ENCODE measurements at regions not wholly inside any gene's neighbourhood (a gene's known extent, or its start where the extent isn't known, plus 50 kb on each side); places are given as distances from the start of the nearest gene placed in this dataset.

DNA sequence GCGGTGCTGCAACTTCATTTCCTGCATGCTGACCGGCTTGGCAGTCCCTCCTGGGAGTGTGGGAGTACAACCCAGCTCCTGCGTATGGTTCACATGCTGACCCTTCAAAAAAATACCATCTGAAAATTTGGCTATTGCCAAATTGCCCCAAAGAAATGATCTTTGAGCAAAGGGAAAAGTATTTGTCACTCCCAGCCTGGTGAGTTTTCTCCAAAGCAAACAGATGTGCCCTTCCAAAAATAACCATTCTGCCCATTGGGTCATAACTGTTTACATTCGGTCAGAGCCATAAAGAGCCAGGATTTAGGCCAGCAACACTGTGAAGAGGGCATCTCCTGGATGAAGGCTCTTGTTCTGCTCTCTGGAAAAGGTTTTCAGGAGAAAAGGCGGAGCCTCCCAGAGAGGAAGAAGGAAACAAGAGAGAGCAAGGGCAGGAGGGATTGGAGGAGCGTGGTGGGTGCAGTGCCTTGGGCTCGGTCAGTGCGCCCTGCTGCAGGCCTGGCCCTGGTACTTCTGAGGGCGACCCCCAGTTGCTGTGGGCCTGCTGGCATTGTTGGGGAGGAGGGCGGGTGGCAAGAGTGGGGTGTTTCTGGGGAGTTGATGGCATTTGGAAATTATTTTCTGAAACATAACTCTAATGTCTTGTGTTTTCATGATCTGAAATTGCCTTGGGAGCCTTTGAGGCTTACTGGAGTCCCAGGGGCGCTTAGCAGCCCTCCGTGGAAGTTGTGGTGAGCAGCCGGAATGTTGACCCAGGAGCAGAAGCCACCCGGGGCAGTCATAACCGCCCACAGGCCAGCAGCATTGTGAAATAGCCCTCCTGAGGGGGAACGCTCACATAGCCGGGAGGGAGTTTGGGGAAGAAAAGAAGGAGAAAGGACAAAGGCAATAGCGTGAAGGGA is 248.4 kb downstream of the MYLK4 start:
- DNase-seq, result no peak

DNA sequence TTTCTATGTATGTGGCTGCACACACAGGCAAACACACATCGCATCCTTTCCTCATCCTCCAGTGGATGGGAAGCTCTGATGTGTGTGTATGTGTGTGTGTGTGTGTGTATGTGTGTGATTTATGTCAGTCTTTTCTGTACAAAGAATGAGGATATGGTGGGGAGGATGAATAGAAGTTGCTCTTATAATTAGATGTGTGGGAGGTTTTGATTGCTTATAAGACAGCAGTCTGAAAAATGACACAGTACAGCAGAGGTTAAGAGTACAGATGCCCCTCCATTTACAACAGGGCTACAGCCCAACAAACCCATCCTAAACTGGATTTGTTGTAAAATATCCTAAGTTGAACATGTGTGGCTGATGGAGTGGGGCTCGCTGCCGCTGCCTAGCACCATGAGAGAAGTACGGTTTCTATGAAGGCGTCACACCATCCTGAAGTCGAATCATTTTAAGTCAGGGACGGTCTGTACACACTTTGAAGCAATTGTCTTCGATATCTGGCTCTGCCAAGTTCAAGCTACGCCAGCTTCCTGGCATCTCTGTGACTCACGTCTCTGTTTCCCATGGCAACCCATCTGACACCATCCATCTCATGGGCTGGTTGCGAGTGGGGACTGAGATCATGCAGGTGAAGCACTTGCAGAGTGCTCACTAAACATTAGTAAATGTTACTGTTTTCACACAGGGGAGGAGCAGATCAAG is 252.6 kb downstream of the MYLK4 start:
- DNase-seq, result no peak

DNA sequence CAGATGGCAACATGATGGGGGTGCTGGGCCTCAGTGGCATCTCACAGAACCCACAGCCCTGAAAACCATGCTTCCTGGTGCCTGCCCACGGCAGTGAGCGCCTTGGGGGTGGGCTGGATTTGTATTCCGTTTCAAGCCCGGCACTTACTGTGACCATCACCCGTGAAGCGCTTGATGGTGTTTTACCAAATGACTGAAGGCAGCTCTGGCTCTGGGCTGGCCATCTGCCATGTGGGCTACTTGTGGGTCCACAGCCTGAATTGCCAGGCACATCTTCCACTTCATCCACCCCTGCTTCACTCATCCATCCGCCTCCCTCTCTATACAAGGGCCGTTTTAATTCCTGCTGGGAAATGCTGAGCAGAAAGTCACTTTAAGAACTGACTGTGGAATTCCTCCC is 250.9 kb upstream of the GMDS start:
- no peak for DNase-seq

DNA sequence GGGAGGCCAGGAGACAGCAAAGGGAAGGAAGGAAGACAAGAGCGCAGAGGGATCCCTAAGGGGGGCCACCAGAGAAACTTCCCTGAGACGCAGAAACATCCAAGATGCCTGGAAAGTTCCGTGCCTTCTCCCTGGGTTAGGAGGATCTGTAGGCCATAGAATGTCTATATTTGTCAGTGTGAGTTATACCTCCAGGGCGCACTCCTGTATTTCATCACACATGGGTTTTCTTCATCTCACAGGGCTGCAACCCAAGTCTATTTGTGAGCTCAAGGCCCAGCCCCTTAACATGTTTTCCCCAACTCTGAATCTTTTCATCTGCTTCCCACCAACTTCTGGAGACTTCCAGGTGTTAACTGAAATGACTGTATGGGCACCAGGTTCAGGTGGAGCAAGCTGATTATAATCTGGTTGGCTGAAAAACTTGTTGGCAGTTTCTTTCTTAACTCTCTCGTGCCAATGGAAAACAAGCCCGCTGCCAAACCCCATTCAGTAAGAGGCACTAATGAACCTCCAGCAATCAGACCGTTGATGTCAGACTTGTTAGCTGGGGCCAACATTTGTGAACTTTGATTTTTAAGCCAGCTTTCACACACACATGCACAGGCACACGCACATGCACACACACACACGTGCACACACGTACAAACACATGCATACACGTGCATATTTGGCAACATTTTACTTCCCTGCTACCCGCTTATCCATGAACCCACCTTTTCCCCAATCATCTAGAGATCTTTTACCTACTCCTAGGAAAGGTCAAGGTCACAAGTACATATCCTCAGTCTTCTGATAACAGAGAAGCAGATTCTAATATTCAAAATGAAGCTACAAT is 247.5 kb upstream of the GMDS start:
- DNase-seq, result no peak

DNA sequence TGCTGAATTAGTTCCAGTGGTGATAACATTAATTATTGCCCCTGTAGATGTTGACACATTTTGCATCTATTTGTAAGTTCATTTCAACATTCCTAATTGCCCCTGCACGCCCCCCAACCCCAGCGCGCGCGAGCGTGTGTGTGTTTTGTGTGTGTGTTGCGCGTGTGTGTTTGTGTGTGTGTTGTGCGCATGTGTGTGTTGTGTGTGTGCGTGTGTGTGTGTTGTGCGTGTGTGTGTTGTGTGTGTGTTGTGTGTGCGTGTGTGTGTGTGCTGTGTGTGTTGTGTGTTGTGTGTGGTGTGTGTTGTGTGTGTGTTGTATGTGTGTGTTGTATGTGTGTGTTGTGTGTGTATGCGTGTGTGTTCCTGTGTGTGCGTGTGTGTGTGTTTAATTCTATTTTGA is 245.7 kb upstream of the GMDS start:
- DNase-seq, result no peak

DNA sequence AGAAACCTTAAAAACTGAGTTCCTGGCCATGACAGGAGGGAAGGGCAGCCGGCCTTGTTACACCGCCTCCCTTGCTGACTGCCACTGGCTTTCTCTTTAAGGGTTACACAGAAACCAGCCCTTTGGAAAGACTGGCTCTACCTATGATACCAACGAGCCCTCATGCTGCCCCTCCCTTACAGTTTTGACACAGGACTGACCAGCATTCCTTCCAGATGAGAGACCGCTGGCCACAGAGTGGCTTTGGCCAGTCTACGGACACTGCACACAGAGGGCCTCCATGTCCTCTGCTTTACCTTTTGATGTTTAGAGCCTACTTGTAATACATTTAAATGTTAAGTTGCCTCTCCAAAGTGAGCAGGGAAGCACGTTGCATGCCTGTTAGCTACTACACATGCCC is 243.2 kb upstream of the GMDS start:
- DNase-seq, result no peak

DNA sequence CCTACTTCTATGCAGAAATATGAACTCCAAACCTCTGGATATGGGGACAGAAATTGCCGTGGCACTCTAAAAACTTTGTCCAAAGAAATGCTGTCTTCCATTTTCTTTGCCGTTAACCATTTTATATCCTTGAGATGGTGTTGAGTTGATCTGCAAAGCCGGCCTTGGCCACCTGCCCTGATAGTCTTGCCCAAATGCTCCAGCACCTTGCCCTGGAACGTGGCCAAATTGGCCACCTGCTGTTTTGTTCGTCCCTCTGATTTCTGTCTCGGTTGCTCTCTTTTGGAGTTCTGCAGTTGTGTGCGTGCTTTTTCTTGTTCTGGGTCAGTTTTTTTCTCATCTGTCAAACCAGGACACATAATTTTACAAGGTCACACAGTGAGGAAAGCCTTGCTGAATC is 239.7 kb upstream of the GMDS start:
- DNase-seq, result no peak

DNA sequence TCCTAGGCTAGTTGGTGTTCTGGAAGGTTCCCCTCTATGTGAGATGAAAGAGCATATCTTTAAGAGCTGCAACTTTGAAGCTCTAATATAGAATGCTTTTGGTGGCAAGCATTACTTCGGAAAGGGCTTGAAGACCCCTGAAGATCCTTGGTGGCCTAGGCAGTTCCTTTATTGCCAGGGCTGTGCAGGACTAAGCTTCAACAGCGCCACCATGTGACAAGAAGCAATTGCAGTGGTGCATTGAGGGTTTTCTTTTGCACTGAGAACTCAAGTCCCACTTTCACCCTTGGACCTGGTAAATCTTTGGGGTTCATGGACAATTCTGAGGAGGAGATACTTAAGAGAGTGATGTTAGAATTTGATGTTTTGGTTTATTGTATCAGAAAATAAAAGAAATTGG is 237.4 kb upstream of the GMDS start:
- DNase-seq, result no peak

DNA sequence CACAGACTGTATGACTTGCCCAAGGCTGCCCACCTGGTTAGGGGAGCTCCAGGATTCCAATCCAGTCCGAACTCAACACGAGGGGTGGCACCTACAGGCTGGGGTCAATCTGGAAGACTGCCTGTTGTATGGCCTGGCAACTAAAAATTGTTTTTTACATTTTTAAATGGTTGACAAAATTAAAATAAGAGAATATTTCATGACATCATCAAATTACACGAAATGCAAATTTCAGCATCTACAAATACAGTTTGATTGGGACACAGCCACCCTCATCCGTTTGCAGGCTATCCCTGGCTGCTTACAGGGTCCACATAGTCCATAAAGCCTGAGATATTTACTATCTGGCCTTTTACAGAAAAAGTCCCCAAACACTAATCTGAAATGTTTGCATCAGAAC is 235.9 kb upstream of the GMDS start:
- DNase-seq, result no peak

DNA sequence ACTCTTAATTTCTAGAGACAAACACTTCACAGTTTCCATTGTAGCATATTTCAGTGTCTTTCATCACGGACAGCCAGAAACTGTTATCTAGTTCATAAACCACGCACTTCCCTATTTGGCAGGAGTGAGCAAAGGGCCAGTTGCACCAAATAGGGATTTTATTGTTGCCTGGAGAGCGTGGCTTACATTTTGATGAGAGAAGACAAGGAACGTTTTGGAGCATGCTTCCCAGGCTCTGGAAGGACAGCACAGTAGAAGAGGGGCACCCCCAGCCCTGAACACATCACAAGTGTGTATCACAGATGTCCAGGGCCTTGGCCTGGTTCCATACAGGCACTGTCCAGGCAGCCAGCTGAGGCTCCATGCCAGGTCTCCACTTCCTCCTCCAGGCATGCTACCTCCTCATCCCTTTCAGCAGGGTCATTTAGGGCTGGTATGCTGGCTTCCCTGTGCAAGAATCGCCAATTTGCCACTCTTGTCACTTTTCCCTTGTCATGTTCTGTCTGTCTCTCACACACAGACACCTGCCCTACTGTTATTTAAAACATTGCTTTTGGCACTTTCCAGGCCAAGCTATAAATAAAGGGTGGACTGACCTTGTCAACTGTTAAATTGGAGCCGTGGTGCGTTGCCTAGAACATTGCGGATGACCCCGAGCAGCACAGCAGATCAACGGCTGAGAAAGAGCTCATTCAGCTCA is 235.0 kb upstream of the GMDS start:
- DNase-seq, result peak; percentile 36 to 47

DNA sequence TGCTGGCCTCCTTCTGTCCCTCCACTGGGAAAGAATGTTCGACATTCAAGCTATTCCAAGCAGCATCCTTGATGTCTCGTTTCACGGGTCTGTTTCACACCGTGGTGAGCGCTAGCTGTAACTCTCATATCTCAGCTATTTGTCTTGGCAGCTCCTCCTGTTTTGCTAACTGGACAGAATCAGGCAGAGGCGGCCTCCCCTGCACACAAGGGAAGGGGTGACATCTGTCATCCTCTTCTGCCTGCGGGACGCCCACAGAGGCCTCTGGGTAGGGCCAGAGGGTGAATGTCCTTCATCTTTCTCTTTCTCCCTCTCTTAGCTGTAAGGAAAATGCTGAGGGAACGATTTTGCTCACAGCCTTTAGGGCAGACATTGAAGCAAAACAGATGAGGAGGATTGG is 232.8 kb upstream of the GMDS start:
- no peak for DNase-seq

DNA sequence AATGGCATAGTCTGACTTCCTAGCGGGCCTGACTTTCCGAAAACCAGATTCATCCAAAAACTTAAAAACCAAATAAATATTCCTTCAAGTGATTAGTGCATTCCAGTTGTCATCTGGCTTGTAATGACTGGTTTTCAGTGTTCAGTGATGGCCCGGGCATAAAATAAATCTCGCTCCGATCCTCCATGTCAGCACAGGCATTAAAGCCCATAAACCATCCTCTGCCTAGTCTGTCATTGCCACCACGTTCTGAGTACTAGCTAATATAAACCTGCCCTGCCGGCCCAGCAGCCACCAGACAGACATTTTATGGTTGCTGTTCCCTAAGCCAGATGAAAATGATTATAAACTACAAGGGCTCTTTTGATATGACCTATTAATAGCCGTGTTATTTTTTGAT is 232.3 kb upstream of the GMDS start:
- no peak for DNase-seq

DNA sequence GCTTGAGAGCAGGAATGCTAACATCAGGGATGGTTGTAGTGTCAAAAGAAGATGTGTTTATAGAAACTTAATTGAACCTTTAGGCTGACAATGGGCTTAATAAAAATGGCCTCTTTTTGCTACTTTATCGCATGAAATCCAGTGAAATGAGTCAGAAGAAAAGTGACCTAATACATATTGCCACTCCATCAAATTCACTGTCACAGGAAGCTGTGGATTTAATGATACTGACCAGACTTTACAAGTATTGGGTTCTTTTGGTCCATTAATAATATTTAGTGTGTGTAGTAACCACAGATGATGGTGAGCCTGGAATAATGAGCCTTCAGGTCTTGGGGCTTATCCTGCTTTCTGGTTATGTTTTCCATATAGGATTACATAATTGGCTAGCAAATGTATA is 231.8 kb upstream of the GMDS start:
- DNase-seq, result no peak

DNA sequence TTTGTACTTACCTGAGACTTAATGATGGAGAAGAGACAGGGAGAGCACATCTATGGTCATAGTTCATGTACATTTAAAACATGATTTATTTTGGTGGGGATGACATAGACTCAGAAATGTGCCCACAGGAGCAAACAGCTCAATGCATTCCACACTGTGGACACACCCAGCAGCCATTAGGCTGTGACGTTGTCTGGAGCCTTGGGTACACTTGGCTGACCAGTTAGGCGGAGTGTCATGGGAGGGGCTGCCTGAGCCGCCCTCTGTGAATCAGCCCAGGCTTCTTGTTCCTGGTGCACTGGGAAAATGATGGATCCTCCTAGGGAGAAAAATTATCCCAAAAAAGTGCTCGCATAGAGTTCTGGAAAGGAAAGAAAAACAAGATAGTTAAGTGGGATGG is 231.0 kb upstream of the GMDS start:
- no peak for DNase-seq

DNA sequence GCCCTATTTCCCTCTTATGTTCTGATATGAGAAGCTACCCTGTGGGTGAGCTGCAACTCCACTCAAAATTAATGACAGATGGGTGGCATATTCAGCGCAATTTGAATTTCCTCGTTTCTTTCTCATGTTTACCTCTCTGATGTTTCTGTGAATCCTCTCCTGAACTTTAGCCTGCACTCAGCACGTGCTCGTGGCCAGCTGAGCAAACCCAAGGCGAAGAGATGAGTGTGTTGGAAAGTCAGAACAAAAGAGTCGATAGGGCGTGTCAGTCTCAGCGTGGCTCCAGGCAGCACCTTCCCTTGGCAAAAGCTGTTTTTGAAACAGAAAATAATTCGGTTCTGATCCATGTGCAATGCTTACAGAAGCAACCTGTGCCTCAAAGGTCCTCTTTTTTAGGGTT is 226.1 kb upstream of the GMDS start:
- no peak for DNase-seq

DNA sequence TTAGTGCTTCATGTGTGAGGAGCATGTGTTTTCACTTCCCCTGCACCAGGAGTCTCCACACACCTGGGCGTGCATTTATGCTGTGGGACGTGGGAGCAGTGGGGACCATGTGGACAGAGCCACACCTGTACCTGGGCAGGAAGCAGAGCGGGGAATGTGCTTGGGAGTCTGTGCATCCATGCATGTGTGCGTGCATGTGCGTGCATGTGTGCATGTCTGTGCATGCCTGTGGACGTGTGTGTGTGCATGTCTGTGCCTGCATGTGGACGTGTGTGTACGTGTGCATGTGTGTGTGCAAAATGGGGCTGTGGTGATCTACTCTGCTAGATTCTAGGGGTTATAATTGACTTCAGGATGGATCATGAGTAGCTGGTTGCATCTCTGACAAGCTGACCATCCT is 224.0 kb upstream of the GMDS start:
- DNase-seq, result no peak

DNA sequence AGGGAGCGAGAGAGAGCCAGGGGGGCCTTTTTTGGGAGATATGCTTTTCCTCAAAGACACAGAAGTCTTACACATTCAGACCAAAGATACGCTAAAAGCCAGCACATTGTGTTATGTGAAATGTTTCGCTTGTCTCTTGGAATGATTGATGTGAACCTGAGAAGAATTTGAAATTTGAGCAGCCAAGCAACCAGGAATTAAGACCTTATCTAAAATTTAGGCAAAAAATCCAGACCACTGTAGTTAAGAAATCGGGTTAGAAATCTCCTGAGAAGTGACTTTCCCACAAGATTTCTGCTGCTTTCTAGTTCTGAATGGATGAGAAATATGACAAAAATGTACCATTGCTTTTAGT is 223.2 kb upstream of the GMDS start:
- DNase-seq, result no peak

DNA sequence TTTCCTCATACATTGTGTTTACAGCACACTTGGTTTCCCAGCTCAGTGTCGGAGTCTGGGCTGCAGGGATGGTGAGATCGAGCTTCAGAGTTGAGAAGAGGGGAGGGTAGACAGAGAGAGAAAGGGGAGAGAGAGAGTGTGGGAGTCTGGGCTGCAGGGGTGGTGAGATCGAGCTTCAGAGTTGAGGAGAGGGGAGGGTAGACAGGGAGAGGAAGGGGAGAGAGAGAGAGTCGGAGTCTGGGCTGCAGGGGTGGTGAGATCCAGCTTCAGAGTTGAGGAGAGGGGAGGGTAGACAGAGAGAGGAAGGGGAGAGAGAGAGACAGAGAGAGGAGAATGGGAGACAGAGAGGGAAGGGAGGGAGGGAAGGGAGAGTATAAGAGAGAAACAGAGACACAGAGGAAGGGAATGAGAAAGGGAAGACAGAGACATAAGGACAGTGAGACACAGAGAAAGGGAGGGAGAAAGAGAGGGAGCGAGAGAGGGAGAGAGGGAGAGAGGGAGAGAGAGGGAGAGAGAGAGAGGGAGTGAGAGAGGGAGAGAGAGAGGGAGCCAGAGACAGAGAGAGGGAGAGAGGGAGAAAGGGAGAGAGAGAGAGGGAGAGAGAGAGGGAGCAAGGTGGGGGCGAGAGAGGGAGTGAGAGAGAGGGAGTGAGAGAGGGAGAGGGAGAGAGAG is 222.7 kb upstream of the GMDS start:
- DNase-seq, result no peak

DNA sequence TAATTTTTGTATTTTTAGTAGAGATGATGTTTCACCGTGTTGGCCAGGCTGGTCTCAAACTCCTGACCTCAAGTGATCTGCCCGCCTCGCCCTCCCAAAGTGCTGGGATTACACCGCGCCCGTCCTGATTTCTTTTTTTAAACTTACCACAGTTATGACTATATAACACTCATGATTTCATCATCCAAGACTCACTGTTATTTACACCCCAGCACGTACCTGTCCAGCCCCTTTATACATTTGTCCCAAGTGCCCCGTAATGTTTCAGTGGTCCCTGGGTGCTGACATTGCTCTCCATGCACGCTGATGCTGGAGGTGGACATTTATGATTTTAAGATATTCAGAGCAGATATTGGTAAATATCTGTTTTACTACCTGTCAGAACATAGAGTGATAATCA is 219.9 kb upstream of the GMDS start:
- DNase-seq, result no peak

DNA sequence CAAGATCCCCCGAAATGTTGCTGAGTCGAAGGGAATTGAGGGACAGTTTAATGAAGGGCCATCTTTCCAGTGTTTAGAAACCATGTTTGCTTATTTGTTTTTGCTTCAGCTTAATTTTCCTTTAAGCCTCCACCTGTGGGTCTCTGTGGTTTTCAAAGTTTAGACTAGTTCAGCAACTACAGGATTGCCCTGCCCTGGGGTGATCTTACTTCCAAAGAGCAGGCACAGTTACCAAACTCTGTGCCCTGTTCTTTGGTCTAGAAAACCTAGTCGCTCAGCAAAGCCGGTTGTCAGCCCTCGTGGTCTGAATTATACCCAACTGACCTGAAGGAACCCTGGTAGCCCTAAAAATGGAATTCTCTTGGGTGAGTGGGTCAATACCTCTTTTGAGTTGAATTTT is 219.2 kb upstream of the GMDS start:
- no peak for DNase-seq

DNA sequence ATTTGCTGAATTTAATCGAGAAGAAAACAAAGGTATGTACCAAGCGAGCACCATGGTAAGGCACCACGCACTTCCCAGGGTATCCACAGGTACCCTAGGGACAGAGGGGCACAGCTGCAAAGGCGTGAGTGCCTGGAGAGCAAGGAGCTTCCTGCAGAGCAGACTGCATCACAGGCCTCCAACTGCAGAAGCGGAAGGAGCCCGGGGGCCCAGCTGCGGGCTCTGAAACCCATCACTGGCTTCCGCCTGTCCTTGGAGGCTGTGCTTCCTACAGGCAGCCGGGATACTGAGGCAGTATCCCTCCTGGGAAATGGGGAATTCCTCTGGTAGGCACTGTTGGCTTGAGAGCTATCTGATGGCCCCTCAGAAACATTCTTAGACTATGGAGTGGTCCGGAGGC is 217.4 kb upstream of the GMDS start:
- no peak for DNase-seq

DNA sequence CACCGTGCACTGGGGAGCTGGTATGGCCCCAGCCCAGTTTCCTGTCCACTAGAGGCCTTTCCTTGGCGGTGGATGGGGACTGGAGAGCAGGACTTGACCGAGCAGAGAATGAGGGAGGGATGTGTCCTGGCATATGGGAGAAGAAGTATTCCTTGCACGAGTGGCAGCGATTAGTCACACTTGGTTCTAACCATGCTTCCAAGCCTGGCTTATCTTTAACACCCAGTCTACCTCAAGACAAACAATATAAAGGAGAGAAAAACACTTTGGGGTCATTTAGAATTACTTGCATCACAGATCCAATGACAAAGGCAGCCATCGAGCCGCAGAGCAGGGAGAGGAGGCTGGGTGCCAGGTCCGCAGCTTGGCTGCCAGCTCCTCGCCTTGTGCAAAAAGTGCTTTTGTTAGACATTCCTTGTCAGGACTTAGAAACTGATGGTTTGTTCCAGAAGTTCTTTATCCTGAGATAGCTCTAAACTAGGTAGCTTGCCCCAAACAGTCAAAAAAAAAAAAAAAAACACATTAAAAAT is 214.9 kb upstream of the GMDS start:
- no peak for DNase-seq
